ENCODE measurements at regions not wholly inside any gene's neighbourhood (a gene's known extent, or its start where the extent isn't known, plus 50 kb on each side); places are given as distances from the start of the nearest gene placed in this dataset.

DNA sequence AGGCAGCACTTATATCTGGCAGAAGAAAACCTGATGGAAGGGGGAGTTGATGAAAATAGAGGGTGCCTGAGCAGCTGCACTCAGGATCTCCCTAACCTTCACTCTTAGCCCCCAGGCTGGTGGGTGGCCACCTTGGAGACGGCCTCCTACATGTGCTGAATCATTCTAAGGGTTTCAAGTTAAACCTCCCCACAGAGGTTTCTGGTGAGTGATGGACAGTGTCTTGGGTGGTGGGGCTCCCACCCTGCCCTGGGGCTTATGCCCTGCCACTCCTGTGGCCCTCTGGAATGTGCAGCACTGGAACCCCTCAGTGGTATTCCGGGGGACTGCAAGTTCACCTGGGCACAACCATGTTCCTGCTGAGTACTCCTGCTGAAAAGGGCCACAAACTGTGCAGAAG is 357.2 kb downstream of the CD83 start:
- TF ChIP-seq, protein P1, sequence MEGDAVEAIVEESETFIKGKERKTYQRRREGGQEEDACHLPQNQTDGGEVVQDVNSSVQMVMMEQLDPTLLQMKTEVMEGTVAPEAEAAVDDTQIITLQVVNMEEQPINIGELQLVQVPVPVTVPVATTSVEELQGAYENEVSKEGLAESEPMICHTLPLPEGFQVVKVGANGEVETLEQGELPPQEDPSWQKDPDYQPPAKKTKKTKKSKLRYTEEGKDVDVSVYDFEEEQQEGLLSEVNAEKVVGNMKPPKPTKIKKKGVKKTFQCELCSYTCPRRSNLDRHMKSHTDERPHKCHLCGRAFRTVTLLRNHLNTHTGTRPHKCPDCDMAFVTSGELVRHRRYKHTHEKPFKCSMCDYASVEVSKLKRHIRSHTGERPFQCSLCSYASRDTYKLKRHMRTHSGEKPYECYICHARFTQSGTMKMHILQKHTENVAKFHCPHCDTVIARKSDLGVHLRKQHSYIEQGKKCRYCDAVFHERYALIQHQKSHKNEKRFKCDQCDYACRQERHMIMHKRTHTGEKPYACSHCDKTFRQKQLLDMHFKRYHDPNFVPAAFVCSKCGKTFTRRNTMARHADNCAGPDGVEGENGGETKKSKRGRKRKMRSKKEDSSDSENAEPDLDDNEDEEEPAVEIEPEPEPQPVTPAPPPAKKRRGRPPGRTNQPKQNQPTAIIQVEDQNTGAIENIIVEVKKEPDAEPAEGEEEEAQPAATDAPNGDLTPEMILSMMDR (IDR thresholded peaks at IDR 0.05) = no peak
- TF ChIP-seq POLR2A (IDR thresholded peaks at IDR 0.05) = no peak
- no peak for TF ChIP-seq POLR2AphosphoS5 (IDR thresholded peaks at IDR 0.05)
